Activated T-cell treated with anti-CD3 and anti-CD28 coated beads, Interleukin-2, amount 50 U/mL, for 72 hours (primary cell): ENCODE measurements at regions not wholly inside any gene's neighbourhood (a gene's known extent, or its start where the extent isn't known, plus 50 kb on each side); places are given as distances from the start of the nearest gene placed in this dataset.
"Not testable (repeated sequence)": the region's sequence is repeated elsewhere in the genome, so short reads cannot be mapped to it uniquely, and the experiment has no call there.

ENCODE experiments used
- ATAC-seq, 2 donors: fragments of 150-1000 bp; cut with Tn5 transposase; replicated peaks in 1 of 2; 2 replicates each; pipeline ENCODE4 v1.10.0; 2021; ENCODE audit warnings: moderate library complexity in 2 of 2, mild to moderate bottlenecking in 1 of 2
- DNase-seq, 2 donors: peaks; one replicate each; pipeline ENCODE4 v3.0.0; 2021 to 2022; ENCODE audit warnings: mixed read lengths in 1 of 2
- H3K27ac Mint-ChIP-seq: one replicate; pipeline ENCODE4 v1.8.0; 2022; ENCODE audit warnings: mild to moderate bottlenecking, moderate library complexity, mixed read lengths
- H3K27me3 Mint-ChIP-seq: one replicate; pipeline ENCODE4 v1.8.0; 2022; ENCODE audit warnings: low read depth, mixed read lengths
- H3K36me3 Mint-ChIP-seq, 2 donors: one replicate each; pipeline ENCODE4 v1.8.0; 2022; ENCODE audit warnings: mixed read lengths in 2 of 2, mild to moderate bottlenecking in 1 of 2; ENCODE audit not compliant: insufficient read depth in 2 of 2
- H3K4me1 Mint-ChIP-seq: one replicate; pipeline ENCODE4 v1.8.0; 2022; ENCODE audit warnings: low read depth, mixed read lengths
- H3K4me3 Mint-ChIP-seq, 2 donors: one replicate each; pipeline ENCODE4 v1.8.0; 2022; ENCODE audit warnings: mild to moderate bottlenecking in 2 of 2, mixed read lengths in 2 of 2, moderate library complexity in 2 of 2
- H3K9me3 Mint-ChIP-seq, 2 donors: one replicate each; pipeline ENCODE4 v1.8.0; 2022; ENCODE audit warnings: mixed read lengths in 2 of 2

GRCh38 chr16:75943705-75944514 lies 217.6 kb upstream of the CPHXL start:
- ATAC-seq (no peak), DNase-seq (no peak)
- H3K27ac Mint-ChIP-seq = no peak overlapping the region
- no peaks in the 10 kb centered on the region for H3K36me3 Mint-ChIP-seq
- no peaks in the 10 kb centered on the region for H3K9me3 Mint-ChIP-seq
- no peaks in the 10 kb centered on the region for H3K27me3 Mint-ChIP-seq
- no peaks in the 10 kb centered on the region for H3K4me1 Mint-ChIP-seq
- no peak overlapping the region for H3K4me3 Mint-ChIP-seq

GRCh38 chr16:75945916-75946457 lies 219.7 kb upstream of the CPHXL start:
- Mint-ChIP-seq H3K9me3 (no peaks in the 10 kb centered on the region), H3K4me3 (no peak overlapping the region)
- ATAC-seq = no peak

GRCh38 chr16:75947626-75948239 lies 221.4 kb upstream of the CPHXL start:
- Mint-ChIP-seq H3K4me1 (no peaks in the 10 kb centered on the region), H3K36me3 (no peaks in the 10 kb centered on the region), H3K27me3 (no peaks in the 10 kb centered on the region), H3K27ac (no peak overlapping the region), H3K9me3 (no peaks in the 10 kb centered on the region), H3K4me3 (no peak overlapping the region)
- DNase-seq = no peak
- ATAC-seq = no peak

More at GRCh38 chr16:75945916-75946457, 219.7 kb upstream of the CPHXL start:
- Mint-ChIP-seq H3K27ac (no peak overlapping the region), H3K4me1 (no peaks in the 10 kb centered on the region), H3K36me3 (no peaks in the 10 kb centered on the region), H3K27me3 (no peaks in the 10 kb centered on the region)
- no peak for DNase-seq

- Mint-ChIP-seq H3K9me3 (no peaks in the 10 kb centered on the region), H3K27ac (no peak overlapping the region), H3K4me3 (no peak overlapping the region), H3K27me3 (no peaks in the 10 kb centered on the region), H3K36me3 (no peaks in the 10 kb centered on the region), H3K4me1 (no peaks in the 10 kb centered on the region)
- DNase-seq = no peak
- ATAC-seq = no peak
These were observed 222.2 kb upstream of the CPHXL start for GRCh38 chr16:75948441-75948840.

- no peak for ATAC-seq
- Mint-ChIP-seq H3K27me3 (no peaks in the 10 kb centered on the region), H3K4me3 (no peak overlapping the region), H3K36me3 (no peaks in the 10 kb centered on the region), H3K27ac (no peak overlapping the region), H3K9me3 (no peaks in the 10 kb centered on the region), H3K4me1 (no peaks in the 10 kb centered on the region)
- no peak for DNase-seq
These were observed 222.6 kb upstream of the CPHXL start for GRCh38 chr16:75948886-75949285.

- H3K4me3 Mint-ChIP-seq = no peak overlapping the region
- no peak for DNase-seq
- H3K27me3 Mint-ChIP-seq = no peaks in the 10 kb centered on the region
- no peaks in the 10 kb centered on the region for H3K4me1 Mint-ChIP-seq
- ATAC-seq = no peak
- no peak overlapping the region for H3K27ac Mint-ChIP-seq
- H3K9me3 Mint-ChIP-seq = peaks cover 0 to 1% of the 10 kb centered on the region in 2 donors
- no peaks in the 10 kb centered on the region for H3K36me3 Mint-ChIP-seq
These were observed 225.8 kb upstream of the CPHXL start for GRCh38 chr16:75952124-75952523.

GRCh38 chr16:75957870-75958269 lies 231.6 kb upstream of the CPHXL start:
- Mint-ChIP-seq H3K4me1 (no peaks in the 10 kb centered on the region), H3K4me3 (no peak overlapping the region), H3K9me3 (peaks cover 1 to 7% of the 10 kb centered on the region in 2 donors), H3K27ac (no peak overlapping the region), H3K36me3 (no peaks in the 10 kb centered on the region), H3K27me3 (no peaks in the 10 kb centered on the region)
- DNase-seq = no peak
- no peak for ATAC-seq

- Mint-ChIP-seq H3K4me1 (no peaks in the 10 kb centered on the region), H3K27me3 (no peaks in the 10 kb centered on the region), H3K36me3 (no peaks in the 10 kb centered on the region), H3K9me3 (no peaks in the 10 kb centered on the region), H3K27ac (no peak overlapping the region), H3K4me3 (no peak overlapping the region)
- DNase-seq = no peak
- ATAC-seq = no peak
These were observed 239.4 kb upstream of the CPHXL start for GRCh38 chr16:75965504-75966374.

- H3K36me3 Mint-ChIP-seq, H3K27ac Mint-ChIP-seq, H3K9me3 Mint-ChIP-seq, H3K4me3 Mint-ChIP-seq, H3K27me3 Mint-ChIP-seq, DNase-seq, ATAC-seq, H3K4me1 Mint-ChIP-seq: not testable (repeated sequence)
These were observed 242.8 kb upstream of the CPHXL start for GRCh38 chr16:75969120-75969519.

- no peak for ATAC-seq
- H3K4me3 Mint-ChIP-seq = no peak overlapping the region
These were observed 245.0 kb upstream of the CPHXL start for GRCh38 chr16:75971334-75971733.

GRCh38 chr16:75983296-75983695 lies 257.0 kb upstream of the CPHXL start:
- DNase-seq (no peak), ATAC-seq (no peak)
- Mint-ChIP-seq H3K4me3 (no peak overlapping the region), H3K27ac (no peak overlapping the region), H3K27me3 (no peaks in the 10 kb centered on the region), H3K9me3 (peaks cover 2% of the 10 kb centered on the region in 2 donors), H3K36me3 (no peaks in the 10 kb centered on the region), H3K4me1 (no peaks in the 10 kb centered on the region)

More at GRCh38 chr16:75971334-75971733, 245.0 kb upstream of the CPHXL start:
- Mint-ChIP-seq H3K27me3 (no peaks in the 10 kb centered on the region), H3K4me1 (no peaks in the 10 kb centered on the region), H3K27ac (no peak overlapping the region), H3K36me3 (no peaks in the 10 kb centered on the region), H3K9me3 (no peaks in the 10 kb centered on the region)
- no peak for DNase-seq

- peaks cover 2% of the 10 kb centered on the region in 2 donors for H3K9me3 Mint-ChIP-seq
- H3K27ac Mint-ChIP-seq = no peak overlapping the region
- H3K36me3 Mint-ChIP-seq = no peaks in the 10 kb centered on the region
- H3K4me3 Mint-ChIP-seq = no peak overlapping the region
- no peaks in the 10 kb centered on the region for H3K4me1 Mint-ChIP-seq
- DNase-seq (no peak), ATAC-seq (no peak)
- no peaks in the 10 kb centered on the region for H3K27me3 Mint-ChIP-seq
These were observed 257.6 kb upstream of the CPHXL start for GRCh38 chr16:75983741-75984381.
